GM18508 (cell line): ENCODE measurements at regions not wholly inside any gene's neighbourhood (a gene's known extent, or its start where the extent isn't known, plus 50 kb on each side); places are given as distances from the start of the nearest gene placed in this dataset.

Experiments used
- ATAC-seq: cut with Tn5 transposase; IDR thresholded peaks from one replicate; pipeline ENCODE4 v1.9.1; 2021; ENCODE audit warnings: moderate number of reproducible peaks; ENCODE audit not compliant: insufficient read depth, unreplicated experiment

GRCh38 chr7:45501791-45502190, 72.4 kb upstream of the ADCY1 start:
- ATAC-seq = no peak

- ATAC-seq = no peak
Measured at GRCh38 chr7:45506059-45506458, 68.1 kb upstream of the ADCY1 start.

GRCh38 chr7:45509222-45509621, 64.9 kb upstream of the ADCY1 start:
- ATAC-seq = no peak

- no peak for ATAC-seq
Measured at GRCh38 chr7:45511721-45512597, 62.2 kb upstream of the ADCY1 start.

- ATAC-seq = no peak
Measured at GRCh38 chr7:45514944-45515343, 59.2 kb upstream of the ADCY1 start.

- ATAC-seq = no peak
Measured at GRCh38 chr7:45515346-45515745, 58.8 kb upstream of the ADCY1 start.
